22Rv1 (cell line): ENCODE measurements at regions not wholly inside any gene's neighbourhood (a gene's known extent, or its start where the extent isn't known, plus 50 kb on each side); places are given as distances from the start of the nearest gene placed in this dataset.

Experiments used
- CTCF ChIP-seq: fragments of 450-650 bp; IDR thresholded peaks from 2 replicates; pipeline ENCODE4 v1.5.1; 2017; ENCODE audit warnings: mild to moderate bottlenecking
- ZFX ChIP-seq: fragments of 450-650 bp; IDR thresholded peaks from 2 replicates; pipeline ENCODE4 v1.6.1; 2017; ENCODE audit warnings: antibody characterized with exemption, borderline replicate concordance

DNA sequence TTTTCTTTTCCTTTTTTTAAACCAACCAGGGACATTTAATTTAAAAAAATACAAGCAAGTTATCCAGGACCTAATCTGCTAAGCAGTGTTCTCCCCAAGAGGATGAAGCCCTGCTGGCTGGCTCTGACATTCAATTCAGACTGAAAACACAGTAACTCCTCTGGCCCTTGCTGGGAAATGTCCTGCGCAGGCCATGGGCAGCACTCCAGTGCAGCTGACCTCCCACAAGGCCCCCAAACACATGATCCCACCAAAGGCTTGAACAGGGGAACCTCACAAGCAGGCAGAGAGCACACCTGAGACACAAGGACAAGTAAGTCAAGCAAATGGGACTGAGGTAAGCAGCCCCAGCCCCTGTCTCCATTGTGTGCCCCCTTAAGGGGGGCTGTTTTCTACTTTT, 56.9 kb upstream of the FHIP2A start:
- no peak for TF ChIP-seq CTCF
- no peak for TF ChIP-seq ZFX
